GM21526 (cell line): ENCODE measurements at regions not wholly inside any gene's neighbourhood (a gene's known extent, or its start where the extent isn't known, plus 50 kb on each side); places are given as distances from the start of the nearest gene placed in this dataset.
"Not testable (repeated sequence)": the region's sequence is repeated elsewhere in the genome, so short reads cannot be mapped to it uniquely, and the experiment has no call there.

Source experiments
- ATAC-seq: cut with Tn5 transposase; IDR thresholded peaks from one replicate; pipeline ENCODE4 v1.9.1; 2021; ENCODE audit warnings: moderate library complexity; ENCODE audit not compliant: unreplicated experiment, low FRiP score

DNA sequence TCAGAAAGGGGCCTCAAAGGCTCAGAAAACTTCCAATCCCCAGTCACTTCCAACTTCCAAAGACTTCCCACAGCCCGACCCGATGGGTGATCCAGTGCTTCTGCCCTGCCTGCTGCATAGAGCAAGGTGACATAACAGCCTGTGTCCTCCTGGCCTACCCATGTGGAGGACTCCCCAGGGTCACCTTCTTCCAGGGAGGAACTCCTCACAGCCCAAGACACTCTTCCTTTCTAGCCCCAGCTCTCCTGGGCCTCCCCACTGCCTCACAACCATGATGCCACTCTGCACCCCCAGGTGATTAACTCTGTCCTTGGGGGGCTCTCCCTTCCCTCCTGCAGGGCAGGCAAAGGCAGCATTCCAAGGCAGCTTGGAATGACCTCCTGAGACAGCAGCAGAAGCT, 158.4 kb upstream of the PDE1C start:
- ATAC-seq: no peak

DNA sequence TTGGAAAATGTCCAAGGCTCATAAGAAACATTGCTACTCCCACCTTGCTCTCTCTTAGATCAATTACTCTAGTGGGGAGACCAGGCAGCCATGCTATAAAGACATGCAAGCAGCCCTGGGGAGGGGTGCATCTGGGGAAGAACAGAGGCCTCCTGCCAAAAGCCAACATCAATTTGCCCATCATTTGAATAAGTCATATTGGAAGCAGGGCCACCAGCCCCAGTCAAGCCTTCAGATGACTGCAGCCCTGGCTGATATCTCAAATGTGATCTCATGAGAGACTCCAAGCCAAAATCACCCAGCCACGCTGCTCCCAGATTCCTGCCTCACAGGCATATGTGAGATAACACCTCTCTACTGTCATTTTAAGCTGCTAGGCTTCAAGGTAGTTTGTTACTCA, 157.5 kb upstream of the PDE1C start:
- no peak for ATAC-seq

- ATAC-seq: no peak
Measured at GRCh38 chr7:32224276-32224675, 154.1 kb upstream of the PDE1C start.

- no peak for ATAC-seq
Measured at GRCh38 chr7:32223721-32224120, 153.5 kb upstream of the PDE1C start.

- ATAC-seq: no peak
Measured at GRCh38 chr7:32223071-32223650, 153.0 kb upstream of the PDE1C start.

- ATAC-seq: no peak
Measured at GRCh38 chr7:32222251-32222900, 152.2 kb upstream of the PDE1C start.

- no peak for ATAC-seq
Measured at GRCh38 chr7:32221736-32222135, 151.5 kb upstream of the PDE1C start.

- ATAC-seq: no peak
Measured at GRCh38 chr7:32221056-32221455, 150.8 kb upstream of the PDE1C start.

DNA sequence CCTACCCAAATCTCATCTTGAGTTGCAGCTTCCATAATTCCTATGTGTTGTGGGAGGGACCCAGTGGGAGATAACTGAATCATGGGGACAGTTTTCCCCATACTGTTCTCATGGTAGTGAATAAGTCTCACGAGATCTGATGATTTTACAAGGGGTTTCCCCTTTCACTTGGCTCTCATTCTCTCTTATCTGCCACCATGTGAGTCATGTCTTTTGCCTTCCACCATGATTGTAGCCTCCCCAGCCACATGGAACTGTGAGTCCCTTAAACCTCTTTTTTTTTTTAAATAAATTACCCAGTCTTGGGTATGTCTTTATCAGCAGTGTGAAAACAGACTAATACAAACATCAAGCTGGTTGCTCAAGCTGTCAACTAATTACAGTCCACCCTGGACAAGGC, 149.6 kb upstream of the PDE1C start:
- ATAC-seq: not testable (repeated sequence)

DNA sequence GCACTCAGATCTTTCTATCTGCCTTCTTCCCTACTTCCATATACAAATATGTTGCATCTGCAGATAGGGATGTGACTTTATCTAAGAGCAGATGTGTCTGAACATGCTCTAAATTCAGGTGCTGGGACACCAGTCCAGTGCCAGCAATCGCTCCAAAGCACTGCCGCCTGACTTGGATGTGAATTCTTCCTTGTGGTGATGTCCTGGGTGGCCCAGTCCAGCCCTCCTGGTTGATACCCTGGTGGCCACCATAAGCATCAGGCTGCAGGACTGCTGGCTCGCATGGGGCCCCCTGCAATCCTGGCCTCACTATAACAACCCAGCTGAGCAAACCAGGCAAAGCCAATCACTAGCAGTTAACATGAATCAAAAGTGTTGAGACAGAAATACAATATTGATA, 149.2 kb upstream of the PDE1C start:
- ATAC-seq: no peak

DNA sequence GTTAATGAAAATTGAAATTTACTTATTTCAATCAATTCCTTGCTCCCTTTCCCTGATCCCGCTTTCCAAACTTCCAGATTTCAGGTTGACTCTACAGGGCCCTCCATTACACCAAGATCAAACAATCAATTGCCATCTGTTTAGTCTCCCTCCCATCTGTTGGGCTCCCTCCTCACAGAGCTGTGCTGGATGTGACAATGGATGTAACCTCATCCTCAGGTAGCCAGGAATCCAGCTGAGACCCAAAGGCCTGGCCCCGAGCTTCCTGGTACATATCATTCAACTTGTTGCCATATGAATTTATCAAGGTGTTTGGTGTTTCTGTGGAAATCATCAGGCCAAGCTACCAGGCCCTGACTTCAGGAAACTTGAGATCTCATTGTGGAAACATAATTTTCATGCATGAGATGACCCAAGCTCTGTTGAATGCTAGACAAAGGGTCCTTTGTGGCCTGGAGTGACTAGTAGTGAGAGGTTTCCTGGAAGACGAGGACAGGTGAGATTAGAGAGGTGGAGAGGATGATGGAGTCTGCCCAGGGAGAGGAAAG, 148.6 kb upstream of the PDE1C start:
- no peak for ATAC-seq

GRCh38 chr7:32218154-32218467, 147.9 kb upstream of the PDE1C start:
- no peak for ATAC-seq

DNA sequence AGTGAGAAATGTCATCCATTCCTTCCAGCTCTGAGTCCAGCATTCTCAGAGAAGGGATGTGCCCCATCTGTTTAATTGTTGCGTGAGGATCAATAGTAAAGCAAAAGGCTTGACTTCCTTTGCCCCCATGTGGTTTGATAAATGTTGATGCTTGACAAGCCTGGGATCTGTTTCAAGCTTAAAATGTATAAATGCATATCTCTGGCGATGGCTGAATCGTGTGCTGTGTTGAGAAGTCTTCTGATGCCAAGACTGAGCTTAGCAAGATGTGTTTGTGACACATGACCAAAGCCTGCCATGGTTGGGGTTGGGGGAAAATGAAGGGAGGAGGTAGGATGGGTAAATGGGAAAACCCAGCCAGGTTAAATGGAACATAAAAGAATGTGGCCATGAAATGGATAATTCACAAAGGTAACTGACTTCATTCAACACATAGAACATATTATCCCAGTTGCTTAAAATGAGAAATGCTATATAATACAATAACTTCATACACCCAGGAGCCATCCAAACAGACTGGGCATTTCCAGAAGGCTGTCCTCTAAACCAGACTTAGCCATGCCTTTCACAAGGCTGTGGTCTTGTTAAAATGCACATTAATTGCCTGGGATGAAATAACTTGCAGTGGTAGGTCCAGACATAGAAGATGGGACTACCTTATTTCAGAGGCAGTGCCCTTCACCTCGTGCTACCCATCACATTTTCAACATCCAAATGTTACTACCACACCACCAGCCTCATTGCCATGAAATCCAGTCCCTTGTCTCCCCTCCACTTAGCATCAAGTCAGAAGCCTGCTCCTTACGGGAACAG, 147.3 kb upstream of the PDE1C start:
- no peak for ATAC-seq

DNA sequence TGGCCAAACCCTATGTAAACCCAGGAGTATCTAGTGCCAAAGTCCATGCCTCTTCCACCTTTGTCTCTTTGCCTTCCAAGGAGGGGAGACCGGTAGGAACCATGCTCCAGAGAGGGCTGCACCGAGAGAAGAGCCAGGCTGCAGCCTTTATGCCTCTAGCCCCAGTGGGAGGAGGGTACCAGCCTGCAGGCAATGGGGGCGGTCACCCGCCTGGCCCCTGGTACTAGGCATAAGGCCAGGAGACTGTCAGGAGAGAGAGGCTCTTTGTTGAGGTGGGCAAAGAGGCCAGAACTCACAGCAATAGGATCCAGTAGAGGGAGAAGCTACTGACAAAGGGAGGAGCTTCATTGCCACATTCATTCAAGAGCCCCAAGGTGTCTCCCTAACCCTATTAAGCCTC, 146.6 kb upstream of the PDE1C start:
- ATAC-seq: no peak

GRCh38 chr7:32215697-32216096, 145.5 kb upstream of the PDE1C start:
- no peak for ATAC-seq

- ATAC-seq: no peak
Measured at GRCh38 chr7:32214913-32215312, 144.7 kb upstream of the PDE1C start.

GRCh38 chr7:32212321-32212720, 142.1 kb upstream of the PDE1C start:
- no peak for ATAC-seq

DNA sequence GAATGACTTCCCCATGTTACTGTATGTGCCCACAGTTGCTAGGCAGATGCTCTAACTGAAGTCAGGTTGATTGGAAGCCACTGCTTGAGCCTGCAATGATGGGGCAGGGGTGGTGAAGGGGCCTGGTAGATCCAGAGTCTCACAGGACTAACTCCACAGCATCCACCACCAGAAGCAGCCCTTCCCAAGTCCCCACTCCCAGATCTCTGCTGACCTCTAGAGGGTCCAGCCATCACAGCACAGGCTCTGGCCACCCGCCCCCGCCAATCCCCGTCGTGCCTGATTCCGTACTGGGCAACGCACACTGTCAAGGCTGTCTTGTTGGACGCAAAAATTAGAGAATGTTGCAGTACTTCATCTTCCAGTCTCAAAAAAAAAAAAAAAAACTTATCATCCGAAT, 136.8 kb upstream of the PDE1C start:
- ATAC-seq: no peak

GRCh38 chr7:32206488-32206887, 136.3 kb upstream of the PDE1C start:
- no peak for ATAC-seq

GRCh38 chr7:32205298-32205824, 135.2 kb upstream of the PDE1C start:
- not testable (repeated sequence) for ATAC-seq

- ATAC-seq: peak; percentile 65
Measured at GRCh38 chr7:32204361-32205018, 134.3 kb upstream of the PDE1C start.
